BLaER1 treated with 17β-estradiol and CSF1 and Interleukin-3, amounts not matched to agents 10 nM and 100 nM (cell line): ENCODE measurements at regions not wholly inside any gene's neighbourhood (a gene's known extent, or its start where the extent isn't known, plus 50 kb on each side); places are given as distances from the start of the nearest gene placed in this dataset.
A peak's percentile ranks its signal among the peaks of the same experiment; 100 is the strongest.

Experiments used
- H3K27ac ChIP-seq, 11 experiments: shearing (Covaris generic); formaldehyde crosslinking; 2 replicates each; pipeline ENCODE4 v1.8.1; 2022
- H3K27me3 ChIP-seq, 11 experiments: shearing (Covaris generic); formaldehyde crosslinking; 2 replicates each; pipeline ENCODE4 v1.8.1; 2022
- H3K36me3 ChIP-seq, 11 experiments: shearing (Covaris generic); formaldehyde crosslinking; 2 replicates each; pipeline ENCODE4 v1.8.1; 2022
- H3K4me1 ChIP-seq, 10 experiments: shearing (Covaris generic); formaldehyde crosslinking; 2 replicates each; pipeline ENCODE4 v1.8.1; 2022
- H3K4me2 ChIP-seq, 11 experiments: shearing (Covaris generic); formaldehyde crosslinking; 2 replicates each; pipeline ENCODE4 v1.8.1; 2022
- H3K4me3 ChIP-seq, 10 experiments: shearing (Covaris generic); formaldehyde crosslinking; 2 replicates each; pipeline ENCODE4 v1.8.1; 2022
- H3K9ac ChIP-seq, 11 experiments: shearing (Covaris generic); formaldehyde crosslinking; 2 replicates each; pipeline ENCODE4 v1.8.1; 2022
- H3K9me3 ChIP-seq, 11 experiments: shearing (Covaris generic); formaldehyde crosslinking; replicated peaks in 1 of 11; 2 replicates each; pipeline ENCODE4 v1.8.1; 2022
- H4K20me1 ChIP-seq, 11 experiments: shearing (Covaris generic); formaldehyde crosslinking; 2 replicates each; pipeline ENCODE4 v1.8.1; 2022
- Cebpa-rat ChIP-seq, 11 experiments: shearing (Covaris generic); IDR thresholded peaks; 2 replicates each; pipeline ENCODE4 v1.8.1; 2022

DNA sequence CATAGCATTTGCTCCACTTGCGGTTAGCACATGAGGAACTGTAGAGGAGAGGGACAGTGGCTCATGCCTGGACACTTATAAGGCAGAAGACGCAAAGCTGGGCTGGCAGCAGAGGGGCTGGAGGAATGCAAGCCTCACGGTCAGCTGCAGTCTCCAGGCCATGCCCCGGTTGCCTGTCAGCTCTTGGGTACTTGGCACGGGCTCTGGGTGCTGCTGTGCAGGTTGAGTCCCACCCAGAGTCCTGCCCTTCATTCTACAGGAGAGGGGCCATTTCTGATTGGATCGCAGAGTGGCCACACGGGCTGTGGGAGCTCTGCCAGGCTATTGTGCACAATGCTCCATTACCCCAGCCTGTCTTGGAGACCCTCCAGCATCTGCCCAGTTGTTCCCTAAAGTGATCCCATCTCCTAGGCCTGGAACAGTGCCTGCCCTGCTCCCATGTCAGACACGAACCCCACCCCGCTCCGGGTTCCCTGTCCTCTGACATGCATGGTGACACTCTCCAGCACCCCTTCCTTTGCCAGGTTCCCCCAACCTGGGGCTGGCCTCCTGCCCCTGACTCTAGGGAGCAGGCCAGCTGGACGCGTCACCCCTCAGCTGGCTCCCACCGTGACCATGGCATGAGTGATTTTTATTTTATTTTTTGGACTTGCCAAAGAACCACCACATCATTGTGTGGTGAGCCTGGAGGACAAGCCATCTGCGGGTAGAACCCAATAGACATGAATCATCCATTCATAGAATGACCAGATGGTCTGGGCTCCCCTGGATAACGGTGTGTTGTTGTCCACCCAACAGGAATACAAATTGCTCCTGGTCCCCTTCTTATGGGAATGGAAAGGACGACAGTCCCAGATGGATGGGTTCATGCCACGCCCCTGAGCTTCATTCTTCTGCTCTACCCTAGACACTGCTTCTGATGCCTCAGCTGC lies 51.0 kb upstream of the KLF13 start:
- no peaks in the 10 kb centered on the region for H3K9me3 ChIP-seq
- H3K9ac ChIP-seq: no peak overlapping the region
- H3K4me2 ChIP-seq: peak overlapping the region; percentile 54 to 99 (median 72); a peak in 21 of 22 replicates
- no peaks in the 10 kb centered on the region for H3K27me3 ChIP-seq
- H3K27ac ChIP-seq: peak overlapping the region in 2 of 11 experiments; percentile 55 to 57; a peak in 4 of 22 replicates
- no peaks in the 10 kb centered on the region for H3K36me3 ChIP-seq
- H3K4me1 ChIP-seq: peaks cover 63 to 72% (median 70%) of the 10 kb centered on the region in 10 experiments
- H3K4me3 ChIP-seq: no peak overlapping the region
- TF ChIP-seq Cebpa-rat (IDR thresholded peaks at IDR 0.05): no peak
- H4K20me1 ChIP-seq: no peaks in the 10 kb centered on the region

- Histone ChIP-seq H3K9ac (no peak overlapping the region), H3K9me3 (peaks cover 0 to 4% (median 0%) of the 10 kb centered on the region in 11 experiments; a peak in 1 of 22 replicates), H3K27ac (no peak overlapping the region), H4K20me1 (no peaks in the 10 kb centered on the region), H3K4me2 (no peak overlapping the region), H3K36me3 (no peaks in the 10 kb centered on the region), H3K4me1 (peaks cover 51 to 67% (median 60%) of the 10 kb centered on the region in 10 experiments), H3K27me3 (no peaks in the 10 kb centered on the region), H3K4me3 (no peak overlapping the region)
- TF ChIP-seq Cebpa-rat (IDR thresholded peaks at IDR 0.05): no peak
Measured at GRCh38 chr15:31276596-31277298, 49.9 kb upstream of the KLF13 start.
